Right lobe of liver (tissue), 6 donors: ENCODE measurements at regions not wholly inside any gene's neighbourhood (a gene's known extent, or its start where the extent isn't known, plus 50 kb on each side); places are given as distances from the start of the nearest gene placed in this dataset.

Experiments
- ATAC-seq, 4 donors: fragments of 200-7000 bp; cut with Tn5 transposase; one replicate each; pipeline ENCODE4 v1.9.1; 2020; ENCODE audit warnings: mild to moderate bottlenecking in 4 of 4, moderate library complexity in 4 of 4
- DNase-seq, 3 donors: peaks; one replicate each; pipeline ENCODE4 v3.0.0-alpha.2; 2020
- H3K27ac ChIP-seq, 3 donors: fragments of 200-600 bp; one replicate each; pipeline ENCODE4 v1.8.0; 2022
- H3K27me3 ChIP-seq, 2 donors: fragments of 200-600 bp; one replicate each; pipeline ENCODE4 v1.8.0; 2022
- H3K36me3 ChIP-seq, 4 donors: fragments of 200-600 bp; sonication (generic) in 1 of 4; one replicate each; pipeline versions ENCODE4 v1.5.1 to v1.8.0; 2017 to 2022; ENCODE audit warnings: control low read depth in 1 of 4
- H3K4me1 ChIP-seq, 4 donors: fragments of 200-600 bp; sonication (generic) in 1 of 4; one replicate each; pipeline versions ENCODE4 v1.5.1 to v1.8.0; 2017 to 2022; ENCODE audit warnings: control low read depth in 1 of 4
- H3K4me3 ChIP-seq, 3 donors: fragments of 200-600 bp; one replicate each; pipeline ENCODE4 v1.8.0; 2022
- H3K9me3 ChIP-seq, 4 donors: fragments of 200-600 bp; sonication (generic) in 1 of 4; one replicate each; pipeline versions ENCODE4 v1.5.1 to v1.8.0; 2017 to 2022; ENCODE audit warnings: control low read depth in 1 of 4
- CTCF ChIP-seq, 4 donors: fragments of 200-600 bp in 3 of 4; fragments of 450-650 bp in 1 of 4; IDR thresholded peaks; one replicate each; pipeline versions ENCODE4 v1.5.1 to v1.8.0; 2016 to 2022; ENCODE audit warnings: antibody characterized with exemption in 4 of 4, mild to moderate bottlenecking in 2 of 4
- POLR2A ChIP-seq: fragments of 450-650 bp; IDR thresholded peaks from one replicate; pipeline ENCODE4 v1.6.1; 2017; ENCODE audit warnings: antibody characterized with exemption, mild to moderate bottlenecking
- WGBS: methylation state at CpG from one replicate; pipeline ENCODE4 v1.1.6; 2018; ENCODE audit warnings: low coverage, low lambda C conversion rate; ENCODE audit not compliant: insufficient coverage; ENCODE audit errors: missing lambda C conversion rate; 5-methylcytosine and 5-hydroxymethylcytosine counted together
- intact Hi-C, 2 donors: fragments of 100-400 bp; cut with DNase I; formaldehyde crosslinking; loops; one replicate each; pipeline versions ENCODE4 v1.11.2 to v1.14.1; 2022
- donor health status: DM: no; HTN: yes; CAD: no.
- donor health status: DM: no; HTN: no; CAD: no.
- donor health status: DM: no; HTN: no; CAD: no.
- donor health status: DM: no; HTN: yes; CAD: no.
- donor health status: DM: no; HTN: yes; CAD: no.

GRCh38 chr1:17967623-17968255 is 139.9 kb upstream of the IGSF21 start:
- intact Hi-C loops: no loop called here
- no peak for DNase-seq
- no peak for TF ChIP-seq POLR2A
- no peak for TF ChIP-seq CTCF (IDR thresholded peaks at IDR 0.05)
- Histone ChIP-seq H3K4me3 (no peak overlapping the region), H3K9me3 (no peaks in the 10 kb centered on the region), H3K27ac (no peak overlapping the region), H3K36me3 (no peaks in the 10 kb centered on the region), H3K27me3 (no peaks in the 10 kb centered on the region), H3K4me1 (no peaks in the 10 kb centered on the region)
- ATAC-seq: no peak
- 52% methylated on average over 2 of the region's 2 CpGs for WGBS

- intact Hi-C loops: no loop called here
- H3K27me3 ChIP-seq: no peaks in the 10 kb centered on the region
- H3K36me3 ChIP-seq: no peaks in the 10 kb centered on the region
- no peak for TF ChIP-seq POLR2A
- TF ChIP-seq CTCF (IDR thresholded peaks at IDR 0.05): no peak
- DNase-seq (no peak), ATAC-seq (no peak)
- no peak overlapping the region for H3K4me3 ChIP-seq
- no peak overlapping the region for H3K27ac ChIP-seq
- H3K9me3 ChIP-seq: no peaks in the 10 kb centered on the region
- WGBS: 69% methylated on average over 3 of the region's 5 CpGs
- H3K4me1 ChIP-seq: no peaks in the 10 kb centered on the region
Observed at GRCh38 chr1:17970757-17971156, 136.8 kb upstream of the IGSF21 start.

- DNase-seq (no peak), ATAC-seq (no peak)
- no peaks in the 10 kb centered on the region for H3K27me3 ChIP-seq
- no peak overlapping the region for H3K4me3 ChIP-seq
- TF ChIP-seq CTCF (IDR thresholded peaks at IDR 0.05): no peak
- TF ChIP-seq POLR2A: no peak
- no peaks in the 10 kb centered on the region for H3K9me3 ChIP-seq
- H3K36me3 ChIP-seq: no peaks in the 10 kb centered on the region
- WGBS: 37% methylated on average over 8 of the region's 8 CpGs
- H3K4me1 ChIP-seq: no peaks in the 10 kb centered on the region
- intact Hi-C loops: no loop called here
- no peak overlapping the region for H3K27ac ChIP-seq
Observed at GRCh38 chr1:17973694-17974093, 133.9 kb upstream of the IGSF21 start.

- no peak for ATAC-seq
- Histone ChIP-seq H3K27ac (no peak overlapping the region), H3K9me3 (no peaks in the 10 kb centered on the region), H3K4me1 (no peaks in the 10 kb centered on the region), H3K4me3 (no peak overlapping the region), H3K27me3 (no peaks in the 10 kb centered on the region), H3K36me3 (no peaks in the 10 kb centered on the region)
- TF ChIP-seq CTCF (IDR thresholded peaks at IDR 0.05) (no peak), POLR2A (no peak)
- DNase-seq: no peak
- intact Hi-C loops: no loop called here
Observed at GRCh38 chr1:17976854-17977253, 130.7 kb upstream of the IGSF21 start.

- Histone ChIP-seq H3K4me3 (no peak overlapping the region), H3K27me3 (no peaks in the 10 kb centered on the region), H3K27ac (no peak overlapping the region), H3K9me3 (no peaks in the 10 kb centered on the region), H3K36me3 (no peaks in the 10 kb centered on the region), H3K4me1 (no peaks in the 10 kb centered on the region)
- 48% methylated on average over 3 of the region's 3 CpGs for WGBS
- intact Hi-C loops: no loop called here
- ATAC-seq: no peak
- TF ChIP-seq POLR2A: no peak
- no peak for TF ChIP-seq CTCF (IDR thresholded peaks at IDR 0.05)
- DNase-seq: no peak
Observed at GRCh38 chr1:17978016-17978415, 129.6 kb upstream of the IGSF21 start.
